ENCODE measurements at regions not wholly inside any gene's neighbourhood (a gene's known extent, or its start where the extent isn't known, plus 50 kb on each side); places are given as distances from the start of the nearest gene placed in this dataset.

DNA sequence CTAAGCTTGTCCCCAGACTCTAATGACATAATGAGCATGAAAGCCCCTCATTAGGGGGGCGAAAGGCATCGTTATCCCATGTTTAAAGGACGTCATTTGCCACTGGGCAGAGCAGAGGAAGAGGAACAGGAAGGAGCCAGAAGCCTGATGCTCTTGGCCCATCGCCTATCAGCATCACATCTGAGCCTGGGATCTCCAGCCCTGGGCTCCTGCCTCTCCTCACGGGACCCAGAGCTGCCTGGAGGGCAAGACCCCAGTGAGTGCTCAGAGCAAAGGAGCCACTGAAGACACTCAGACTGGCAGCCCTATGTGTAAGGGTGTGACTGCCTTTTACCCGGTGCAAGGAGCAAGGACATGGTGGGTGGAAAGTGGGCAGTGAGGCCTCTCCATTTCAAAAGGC, 115.0 kb upstream of the ZNF507 start:
- DNase-seq = no peak

- DNase-seq = no peak
These were observed 114.4 kb upstream of the ZNF507 start for GRCh38 chr19:32231020-32231419.

DNA sequence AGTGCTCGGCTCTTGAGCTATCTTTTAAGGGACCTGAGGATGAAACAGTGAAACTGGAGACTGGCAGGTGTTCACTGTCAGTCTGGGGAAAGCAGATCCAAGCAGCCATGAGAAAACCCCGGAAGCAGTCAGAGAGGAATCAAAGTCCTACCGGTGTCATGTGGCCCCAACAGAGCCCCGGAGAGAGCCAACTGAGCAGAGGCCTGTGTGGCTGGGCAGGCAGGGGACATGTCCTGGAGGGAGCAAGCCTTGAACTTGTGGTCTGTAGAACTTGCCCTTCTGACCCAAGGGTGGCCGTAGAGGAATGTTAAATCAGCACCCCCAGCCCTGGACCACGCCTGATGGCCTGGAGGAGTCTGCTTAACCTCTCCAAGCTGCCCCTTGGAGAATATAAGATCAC, 113.7 kb upstream of the ZNF507 start:
- no peak for DNase-seq

DNA sequence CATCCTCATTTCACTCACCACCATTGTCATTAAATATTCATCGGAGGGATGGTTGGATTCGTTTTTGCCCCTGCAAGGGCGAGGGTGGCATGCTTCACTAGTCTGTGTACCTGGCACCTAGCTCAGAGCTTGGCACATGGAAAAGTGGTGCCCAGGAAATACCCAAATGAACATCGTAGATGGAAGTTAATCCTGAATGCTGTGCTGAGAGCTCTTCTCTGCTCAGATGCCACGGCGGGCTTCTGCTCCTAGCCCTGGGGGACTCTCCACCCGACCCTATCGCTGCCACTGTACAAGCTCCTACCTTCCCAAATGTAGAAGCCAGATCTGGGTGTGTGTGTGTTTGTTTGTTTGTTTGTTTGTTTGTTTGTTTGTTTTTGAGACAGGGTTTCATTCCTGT, 113.0 kb upstream of the ZNF507 start:
- no peak for DNase-seq

DNA sequence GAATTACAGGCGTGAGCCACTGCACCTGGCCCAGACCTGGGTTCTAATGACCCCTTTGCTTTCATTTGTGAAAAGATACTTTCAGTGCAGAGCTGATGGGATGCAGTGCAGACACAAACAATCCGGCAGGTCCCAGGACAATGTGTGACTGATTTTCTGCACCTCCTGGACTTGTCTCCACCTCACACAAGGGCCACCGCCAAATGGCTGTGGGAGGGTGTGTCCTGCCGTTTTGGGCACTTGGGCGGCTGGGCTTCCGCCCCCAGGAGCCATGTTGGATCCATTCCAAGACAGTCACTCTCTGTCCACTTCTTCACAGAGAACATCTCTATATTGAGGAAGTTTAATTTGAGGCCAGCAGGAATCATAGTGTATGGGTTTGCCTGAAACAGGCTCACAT, 112.3 kb upstream of the ZNF507 start:
- no peak for DNase-seq

DNA sequence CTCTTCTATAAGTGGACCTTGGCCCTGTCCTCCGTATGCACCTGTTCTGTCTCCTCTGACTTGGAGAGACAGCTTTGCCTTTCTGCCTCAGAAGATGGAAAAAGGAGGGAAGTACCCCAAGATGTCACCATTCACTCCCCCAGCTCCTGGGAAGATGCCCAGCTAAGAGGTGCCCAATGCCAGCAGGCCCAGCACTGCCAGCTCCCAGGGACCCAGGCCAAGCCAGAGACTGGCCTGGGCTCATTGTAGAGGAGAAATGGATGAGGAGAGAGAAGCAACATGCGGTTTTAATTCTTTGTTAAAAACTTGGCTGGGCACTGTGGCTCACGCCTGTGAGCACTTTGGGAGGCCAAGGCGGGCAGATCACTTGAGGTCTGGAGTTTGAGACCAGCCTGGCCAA, 111.5 kb upstream of the ZNF507 start:
- no peak for DNase-seq

DNA sequence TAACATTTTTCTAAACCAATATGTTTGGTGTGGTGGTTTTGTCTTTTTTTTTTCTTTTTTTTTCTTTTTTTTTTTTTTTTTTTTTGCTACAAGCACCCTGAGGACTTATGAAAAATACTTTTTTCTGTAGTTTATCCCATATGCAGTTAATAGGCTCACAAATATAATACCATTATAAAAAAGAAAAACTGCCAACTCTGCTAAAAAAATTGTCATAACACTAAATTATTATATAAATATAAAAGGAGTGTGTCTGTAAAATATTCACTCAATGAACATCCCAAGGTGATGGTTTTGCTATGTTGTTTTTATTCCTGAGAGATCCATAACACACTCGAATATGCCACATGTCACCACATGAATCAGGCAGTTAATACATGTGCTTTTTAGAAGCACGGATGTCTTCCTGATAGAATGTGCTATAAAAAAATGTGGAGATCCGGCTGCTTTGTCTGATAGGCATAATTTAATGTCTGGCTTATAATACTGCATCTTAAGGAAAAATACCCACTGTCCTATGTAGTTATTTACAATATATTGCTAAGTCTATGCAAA, 110.7 kb upstream of the ZNF507 start:
- no peak for DNase-seq

DNA sequence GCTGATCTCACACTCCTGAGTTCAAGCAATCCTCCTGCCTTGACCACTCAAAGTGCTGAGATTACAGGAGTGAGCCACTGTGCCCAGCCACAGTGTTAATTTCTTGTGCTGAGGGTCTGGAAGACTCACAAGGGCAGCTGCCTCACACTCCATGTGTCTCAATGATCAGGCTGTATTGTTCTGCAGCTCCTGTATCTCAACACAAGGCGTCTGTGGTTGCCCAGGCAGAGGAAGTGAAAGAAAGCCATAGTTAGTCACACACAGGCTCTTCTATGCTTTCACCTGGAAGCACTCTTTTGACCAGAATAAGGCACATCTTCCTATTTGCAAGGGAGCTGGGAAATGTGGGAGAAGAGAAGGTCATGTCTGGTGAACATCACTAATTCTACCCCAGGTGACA, 107.3 kb upstream of the ZNF507 start:
- no peak for DNase-seq

GRCh38 chr19:32240316-32240715, 105.1 kb upstream of the ZNF507 start:
- DNase-seq = no peak

DNA sequence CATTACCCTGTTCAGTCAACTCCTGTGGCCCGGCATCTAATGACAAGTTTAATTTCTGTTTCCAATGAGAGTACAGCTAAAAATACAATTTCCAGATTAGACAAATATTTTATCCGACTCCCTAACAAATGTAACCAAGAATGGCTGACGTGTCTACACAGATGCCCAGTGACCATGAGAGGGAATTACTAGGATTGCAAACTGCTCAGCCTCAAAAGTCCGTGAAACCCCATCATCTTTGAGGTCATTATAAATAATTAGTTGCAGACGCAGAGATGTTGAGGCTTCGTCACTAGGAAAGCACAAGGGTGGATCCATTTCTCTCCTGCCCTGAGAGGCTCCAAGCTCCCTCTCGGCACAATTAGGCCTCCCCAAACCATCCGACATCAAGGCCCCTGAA, 104.1 kb upstream of the ZNF507 start:
- no peak for DNase-seq

- no peak for DNase-seq
These were observed 103.3 kb upstream of the ZNF507 start for GRCh38 chr19:32241932-32242710.

DNA sequence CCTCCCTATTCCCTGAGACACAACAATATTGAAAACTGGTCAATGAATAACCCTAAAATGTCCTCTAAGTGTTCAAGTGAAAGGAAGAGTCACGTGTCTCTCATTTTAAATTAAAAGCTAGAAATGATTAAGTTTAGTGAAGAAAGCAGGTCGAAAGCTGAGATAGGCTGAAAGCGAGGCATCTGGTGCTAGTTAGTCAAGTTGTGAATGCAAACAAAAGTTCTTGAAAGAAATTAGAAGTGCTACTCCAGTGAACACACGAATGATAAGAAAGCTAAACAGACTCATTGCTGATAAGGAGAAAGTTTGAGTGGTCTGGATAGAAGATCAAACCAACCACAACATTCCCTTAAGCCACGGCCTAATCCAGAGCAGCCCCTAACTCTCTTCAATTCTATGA, 99.4 kb upstream of the ZNF507 start:
- DNase-seq = no peak

GRCh38 chr19:32251634-32252332, 93.6 kb upstream of the ZNF507 start:
- DNase-seq = no peak

GRCh38 chr19:32252333-32252669, 93.1 kb upstream of the ZNF507 start:
- DNase-seq = no peak

DNA sequence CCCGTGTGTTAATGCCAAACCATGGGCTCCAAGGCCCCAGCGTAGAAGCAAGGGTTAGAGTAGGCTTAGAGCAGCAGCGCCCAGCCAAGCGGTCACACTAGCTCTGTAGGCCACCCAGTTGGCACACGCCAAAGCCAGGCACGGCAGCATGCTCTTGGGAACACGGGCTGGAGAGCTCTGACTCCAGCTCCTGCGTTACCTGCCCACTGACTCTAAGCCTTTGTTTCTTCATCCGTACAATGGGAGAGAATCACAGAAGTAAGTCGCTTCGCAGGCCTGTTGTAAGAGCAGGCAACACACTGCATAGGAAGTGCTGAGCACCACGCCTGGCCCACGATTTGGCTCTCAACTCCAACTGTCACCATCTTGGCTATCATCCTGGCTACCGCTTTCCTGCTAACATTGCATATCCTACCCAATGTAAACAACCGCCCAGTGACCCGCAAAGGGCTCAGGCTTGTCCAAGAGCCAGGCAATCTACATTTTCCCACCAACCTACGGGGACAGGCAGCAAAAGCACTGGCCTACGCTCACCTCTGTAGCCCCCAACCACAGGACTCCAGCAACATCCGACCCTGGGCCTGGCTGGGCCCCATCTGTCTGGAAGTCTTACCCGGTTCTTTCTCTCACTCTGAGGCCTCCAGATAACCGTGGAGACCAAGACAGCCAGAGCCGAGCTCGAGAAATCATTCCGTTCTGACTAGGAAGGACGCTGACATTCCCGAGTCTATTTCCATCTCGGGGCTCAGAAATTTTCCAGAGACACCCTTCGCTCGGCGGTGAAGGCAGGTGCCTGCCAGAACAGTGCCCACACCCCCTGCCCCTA, 91.5 kb upstream of the ZNF507 start:
- DNase-seq = no peak

DNA sequence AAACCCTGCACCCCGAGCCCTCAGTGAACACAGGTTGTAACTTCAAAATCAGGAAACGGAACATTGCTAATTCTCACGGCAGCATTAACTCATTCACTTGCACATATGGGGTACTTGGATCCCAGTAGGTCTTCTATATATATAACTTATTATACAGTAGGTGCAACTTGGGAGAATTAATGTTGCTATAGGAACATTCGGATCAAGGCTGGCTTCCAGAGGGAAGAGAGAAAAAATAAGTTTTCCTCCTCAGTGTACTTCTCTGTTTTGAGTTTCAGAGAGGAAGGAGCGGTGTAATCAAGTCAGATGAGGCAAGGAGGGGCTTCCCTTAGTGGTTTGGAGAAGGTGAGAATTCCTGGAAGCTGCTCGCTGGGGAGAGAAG, 90.9 kb upstream of the ZNF507 start:
- no peak for DNase-seq

GRCh38 chr19:32255536-32256295, 89.7 kb upstream of the ZNF507 start:
- no peak for DNase-seq

DNA sequence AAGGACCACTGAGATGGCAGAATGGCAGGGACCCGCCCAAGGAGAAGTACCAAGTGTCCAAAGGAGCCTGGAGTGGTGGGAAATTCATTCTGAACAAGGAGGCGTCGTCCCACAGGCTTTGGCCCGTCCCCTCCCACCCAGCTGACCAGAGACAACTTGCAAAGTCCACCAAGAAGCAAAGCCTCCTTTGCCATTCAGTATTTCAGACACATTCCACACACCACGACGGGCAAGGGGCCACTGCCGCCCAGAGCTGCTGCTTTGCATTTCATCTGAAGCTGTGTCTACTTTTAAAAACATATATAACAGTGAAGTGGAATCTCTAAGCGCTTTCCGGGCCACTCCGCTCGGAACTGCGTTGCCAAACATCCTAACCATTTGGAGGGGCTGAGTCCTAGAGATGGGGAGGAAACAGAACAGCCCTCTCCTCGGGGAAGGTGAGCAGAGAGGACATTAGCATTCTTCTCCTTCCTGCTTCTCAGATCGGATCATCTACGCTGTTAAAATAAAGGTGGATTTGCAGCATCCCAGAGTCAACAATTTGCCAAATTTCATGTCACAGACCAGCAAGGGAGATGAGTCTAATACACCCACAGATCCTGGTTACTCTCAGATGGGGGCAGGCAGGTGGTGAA, 89.0 kb upstream of the ZNF507 start:
- DNase-seq = no peak

DNA sequence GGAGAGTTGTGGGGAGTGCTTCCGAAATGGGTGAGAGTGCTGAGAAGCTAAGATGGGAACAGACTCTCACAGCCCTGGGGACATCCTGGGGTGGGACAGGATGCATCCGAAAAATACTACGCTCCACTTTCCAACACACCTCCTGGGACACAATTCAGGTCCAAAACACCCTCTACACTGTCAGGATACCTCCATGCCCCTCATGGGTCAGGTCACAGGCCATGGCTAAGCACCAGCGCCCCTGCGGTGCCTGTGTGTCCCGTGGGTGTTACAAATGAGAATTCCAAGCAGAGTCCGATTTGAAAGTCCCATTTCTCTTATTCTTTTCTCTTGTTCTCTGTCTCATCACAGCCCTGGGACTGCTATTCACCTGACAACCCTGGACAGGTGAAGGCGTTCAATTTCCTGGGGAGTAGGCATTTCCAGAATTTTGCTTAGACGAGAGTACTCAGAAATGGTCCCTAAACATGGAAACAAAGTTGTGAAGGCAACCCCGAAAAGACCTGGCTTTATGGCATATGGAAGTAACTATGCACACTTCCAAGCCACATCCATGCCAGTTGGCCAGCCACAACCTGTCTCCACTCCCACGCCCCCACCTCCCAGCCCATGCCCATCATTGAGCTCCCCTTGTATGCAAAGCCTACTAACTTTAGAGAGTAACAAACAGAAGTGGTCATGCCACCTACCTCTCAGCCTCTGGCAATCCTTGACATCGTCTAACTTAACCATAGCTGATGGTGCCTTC, 87.9 kb upstream of the ZNF507 start:
- DNase-seq = no peak

- DNase-seq = no peak
These were observed 87.2 kb upstream of the ZNF507 start for GRCh38 chr19:32258167-32258566.

- no peak for DNase-seq
These were observed 80.8 kb upstream of the ZNF507 start for GRCh38 chr19:32264568-32264967.

DNA sequence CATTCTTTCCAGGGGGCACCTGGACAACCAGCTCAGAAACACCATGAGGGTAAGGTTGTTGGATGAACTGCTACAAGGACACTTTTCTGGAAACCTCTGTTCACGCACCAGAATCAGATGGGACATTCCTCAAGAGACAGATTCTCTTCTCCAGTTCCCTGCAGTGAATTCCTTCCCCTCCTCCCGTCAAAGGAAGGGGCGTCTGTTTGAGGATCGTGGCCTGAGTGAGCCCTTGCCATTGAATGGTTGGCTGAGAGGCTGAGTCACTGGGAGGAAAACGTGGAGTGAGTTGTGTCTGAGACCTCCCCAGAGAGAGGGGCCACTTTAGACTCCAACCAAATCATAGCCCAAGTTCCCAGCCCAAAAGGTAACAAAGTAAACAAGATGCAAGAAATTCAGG, 79.4 kb upstream of the ZNF507 start:
- DNase-seq = no peak

Measured in stimulated activated CD4-positive, alpha-beta T cell treated with anti-CD3 and anti-CD28 coated beads, Interleukin-15, amount 100 ng/mL, for 24 hours (primary cell).